ENCODE measurements at regions not wholly inside any gene's neighbourhood (a gene's known extent, or its start where the extent isn't known, plus 50 kb on each side); places are given as distances from the start of the nearest gene placed in this dataset.

GRCh38 chr18:34357944-34358580 is 133.3 kb upstream of the NOL4 start:
- Mint-ChIP-seq H3K4me1 (ENCODE audit: insufficient read depth, unreplicated experiment) (no peaks in the 10 kb centered on the region), H3K27me3 (ENCODE audit: insufficient read depth, unreplicated experiment) (no peaks in the 10 kb centered on the region), H3K9me3 (ENCODE audit: unreplicated experiment) (peaks cover 34% of the 10 kb centered on the region), H3K36me3 (ENCODE audit: insufficient read depth, unreplicated experiment) (no peaks in the 10 kb centered on the region), H3K27ac (ENCODE audit: low read depth, unreplicated experiment) (no peak overlapping the region), H3K4me3 (ENCODE audit: unreplicated experiment) (no peak overlapping the region)
- no TSS peak for BruUV-seq (replicated peaks)
- ChIA-PET POLR2A (no interaction called here), CTCF (interaction anchor here (1.5 kb wide), 1 partner anchor 16 kb away, joined by 5 read pairs; no protein-coding TSS in a partner anchor)
- intact Hi-C loops (cut with micrococcal nuclease) = no loop called here
- peak; percentile 16 for DNase-seq (ENCODE audit: unreplicated experiment)
- TF ChIP-seq CTCF (IDR thresholded peaks at IDR 0.05; ENCODE audit: unreplicated experiment) = no peak

GRCh38 chr18:34358923-34359322 is 134.2 kb upstream of the NOL4 start:
- H3K27me3 Mint-ChIP-seq (ENCODE audit: insufficient read depth, unreplicated experiment) = no peaks in the 10 kb centered on the region
- no peak overlapping the region for H3K4me3 Mint-ChIP-seq (ENCODE audit: unreplicated experiment)
- H3K9me3 Mint-ChIP-seq (ENCODE audit: unreplicated experiment) = peaks cover 40% of the 10 kb centered on the region
- no peak for DNase-seq (ENCODE audit: unreplicated experiment)
- H3K4me1 Mint-ChIP-seq (ENCODE audit: insufficient read depth, unreplicated experiment) = no peaks in the 10 kb centered on the region
- TF ChIP-seq CTCF (IDR thresholded peaks at IDR 0.05; ENCODE audit: unreplicated experiment) = no peak
- CTCF ChIA-PET = no interaction called here
- no TSS peak for BruUV-seq (replicated peaks)
- POLR2A ChIA-PET = no interaction called here
- intact Hi-C loops (cut with micrococcal nuclease) = no loop called here
- no peak overlapping the region for H3K27ac Mint-ChIP-seq (ENCODE audit: low read depth, unreplicated experiment)
- H3K36me3 Mint-ChIP-seq (ENCODE audit: insufficient read depth, unreplicated experiment) = no peaks in the 10 kb centered on the region

GRCh38 chr18:34364699-34365098 is 140.0 kb upstream of the NOL4 start:
- no peak for DNase-seq (ENCODE audit: unreplicated experiment)
- Mint-ChIP-seq H3K4me1 (ENCODE audit: insufficient read depth, unreplicated experiment) (no peaks in the 10 kb centered on the region), H3K9me3 (ENCODE audit: unreplicated experiment) (peaks cover 36% of the 10 kb centered on the region), H3K27ac (ENCODE audit: low read depth, unreplicated experiment) (no peak overlapping the region), H3K4me3 (ENCODE audit: unreplicated experiment) (no peak overlapping the region), H3K36me3 (ENCODE audit: insufficient read depth, unreplicated experiment) (no peaks in the 10 kb centered on the region), H3K27me3 (ENCODE audit: insufficient read depth, unreplicated experiment) (no peaks in the 10 kb centered on the region)
- ChIA-PET POLR2A (no interaction called here), CTCF (no interaction called here)
- no TSS peak for BruUV-seq (replicated peaks)
- intact Hi-C loops (cut with micrococcal nuclease) = no loop called here
- no peak for TF ChIP-seq CTCF (IDR thresholded peaks at IDR 0.05; ENCODE audit: unreplicated experiment)

GRCh38 chr18:34370704-34371395 is 146.1 kb upstream of the NOL4 start:
- H3K9me3 Mint-ChIP-seq (ENCODE audit: unreplicated experiment) = peaks cover 11% of the 10 kb centered on the region
- H3K27ac Mint-ChIP-seq (ENCODE audit: low read depth, unreplicated experiment) = no peak overlapping the region
- no peak for TF ChIP-seq CTCF (IDR thresholded peaks at IDR 0.05; ENCODE audit: unreplicated experiment)
- intact Hi-C loops (cut with micrococcal nuclease) = no loop called here
- H3K36me3 Mint-ChIP-seq (ENCODE audit: insufficient read depth, unreplicated experiment) = no peaks in the 10 kb centered on the region
- no peaks in the 10 kb centered on the region for H3K27me3 Mint-ChIP-seq (ENCODE audit: insufficient read depth, unreplicated experiment)
- no peak for DNase-seq (ENCODE audit: unreplicated experiment)
- no peaks in the 10 kb centered on the region for H3K4me1 Mint-ChIP-seq (ENCODE audit: insufficient read depth, unreplicated experiment)
- POLR2A ChIA-PET = no interaction called here
- H3K4me3 Mint-ChIP-seq (ENCODE audit: unreplicated experiment) = no peak overlapping the region
- CTCF ChIA-PET = interaction anchor here (0.6 kb wide), 1 partner anchor 445 kb away, joined by 3 read pairs; no protein-coding TSS in a partner anchor
- no TSS peak for BruUV-seq (replicated peaks)
